MM.1S (cell line): ENCODE measurements at regions not wholly inside any gene's neighbourhood (a gene's known extent, or its start where the extent isn't known, plus 50 kb on each side); places are given as distances from the start of the nearest gene placed in this dataset.

Experiments
- DNase-seq: peaks from one replicate; pipeline ENCODE4 v3.0.0-alpha.2; 2015
- H2AFZ ChIP-seq: fragments of 300-600 bp; sonication (generic); 2 replicates; pipeline ENCODE4 v1.6.0; 2016; ENCODE audit warnings: antibody characterized with exemption, low read length
- H3F3A ChIP-seq: fragments of 300-600 bp; sonication (generic); 2 replicates; pipeline ENCODE4 v1.6.1; 2016; ENCODE audit warnings: mild to moderate bottlenecking, antibody characterized with exemption, low read length, moderate library complexity, mixed read lengths; ENCODE audit not compliant: insufficient read depth
- H3K27ac ChIP-seq: fragments of 300-600 bp; sonication (generic); 2 replicates; pipeline ENCODE4 v1.5.1; 2016; ENCODE audit warnings: mild to moderate bottlenecking, low read length
- H3K27me3 ChIP-seq: fragments of 300-600 bp; sonication (generic); replicated peaks from 2 replicates; pipeline ENCODE4 v1.6.0; 2016; ENCODE audit warnings: low read length; ENCODE audit not compliant: insufficient read depth
- H3K36me3 ChIP-seq: fragments of 300-600 bp; sonication (generic); replicated peaks from 2 replicates; pipeline ENCODE4 v1.6.1; 2016; ENCODE audit warnings: mild to moderate bottlenecking, low read length, mixed read lengths; ENCODE audit not compliant: insufficient read depth
- H3K4me1 ChIP-seq: fragments of 300-600 bp; sonication (generic); 2 replicates; pipeline ENCODE4 v1.6.1; 2016; ENCODE audit warnings: low read length, mixed read lengths
- H3K4me2 ChIP-seq: fragments of 300-600 bp; sonication (generic); 2 replicates; pipeline ENCODE4 v1.6.0; 2016; ENCODE audit warnings: low read depth, low read length
- H3K4me3 ChIP-seq: fragments of 300-600 bp; sonication (generic); 2 replicates; pipeline ENCODE4 v1.5.1; 2016; ENCODE audit warnings: low read length, mixed read lengths
- H3K79me2 ChIP-seq: fragments of 300-600 bp; sonication (generic); 2 replicates; pipeline ENCODE4 v1.6.1; 2016; ENCODE audit warnings: mixed run types, low read length, mixed read lengths
- H3K9ac ChIP-seq: fragments of 300-600 bp; sonication (generic); 2 replicates; pipeline ENCODE4 v1.6.1; 2016; ENCODE audit warnings: low read length, mixed read lengths
- H3K9me2 ChIP-seq: fragments of 300-600 bp; sonication (generic); replicated peaks from 2 replicates; pipeline ENCODE4 v1.6.1; 2016; ENCODE audit warnings: mild to moderate bottlenecking, low read length, mixed read lengths; ENCODE audit not compliant: insufficient read depth
- H3K9me3 ChIP-seq: fragments of 300-600 bp; sonication (generic); replicated peaks from 2 replicates; pipeline ENCODE4 v1.6.1; 2016; ENCODE audit warnings: mild to moderate bottlenecking, low read length, mixed read lengths; ENCODE audit not compliant: insufficient read depth
- H4K20me1 ChIP-seq: fragments of 300-600 bp; sonication (generic); 2 replicates; pipeline ENCODE4 v1.6.1; 2016; ENCODE audit warnings: mild to moderate bottlenecking, low read length, moderate library complexity, mixed read lengths; ENCODE audit not compliant: insufficient read depth
- CTCF ChIP-seq: fragments of 300-600 bp; sonication (generic); IDR thresholded peaks from 2 replicates; pipeline ENCODE4 v1.5.1; 2016; ENCODE audit warnings: antibody characterized with exemption, low read length, mixed read lengths
- EZH2 ChIP-seq: fragments of 300-600 bp; sonication (generic); optimal IDR thresholded peaks from 2 replicates; pipeline ENCODE3; 2017; ENCODE audit warnings: low read depth, mild to moderate bottlenecking, antibody characterized with exemption, low read length, mixed read lengths
- EZH2phosphoT487 ChIP-seq: fragments of 300-600 bp; sonication (generic); IDR thresholded peaks from 2 replicates; pipeline ENCODE4 v1.6.1; 2018; ENCODE audit warnings: antibody characterized with exemption, low read length

GRCh38 chr2:186138845-186139244 lies 347.2 kb upstream of the ZC3H15 start:
- TF ChIP-seq EZH2phosphoT487: no peak
- TF ChIP-seq CTCF: no peak
- TF ChIP-seq EZH2: no peak
- Histone ChIP-seq H3K36me3 (no peaks in the 10 kb centered on the region), H3K27me3 (no peaks in the 10 kb centered on the region), H3K4me2 (no peak overlapping the region), H2AFZ (no peak overlapping the region), H3K4me3 (no peak overlapping the region), H4K20me1 (no peaks in the 10 kb centered on the region), H3K79me2 (no peaks in the 10 kb centered on the region), H3K4me1 (no peaks in the 10 kb centered on the region), H3K27ac (no peak overlapping the region), H3K9me3 (no peaks in the 10 kb centered on the region), H3F3A (no peaks in the 10 kb centered on the region), H3K9me2 (no peaks in the 10 kb centered on the region), H3K9ac (no peak overlapping the region)
- no peak for DNase-seq

GRCh38 chr2:186159101-186159500 lies 327.0 kb upstream of the ZC3H15 start:
- H3K9me2 ChIP-seq: no peaks in the 10 kb centered on the region
- TF ChIP-seq EZH2 (no peak), EZH2phosphoT487 (no peak), CTCF (no peak)
- H3K4me2 ChIP-seq: no peak overlapping the region
- H3K4me1 ChIP-seq: no peaks in the 10 kb centered on the region
- no peaks in the 10 kb centered on the region for H3K27me3 ChIP-seq
- H3K4me3 ChIP-seq: no peak overlapping the region
- no peak overlapping the region for H3K27ac ChIP-seq
- no peak overlapping the region for H2AFZ ChIP-seq
- H4K20me1 ChIP-seq: no peaks in the 10 kb centered on the region
- no peaks in the 10 kb centered on the region for H3K79me2 ChIP-seq
- DNase-seq: no peak
- no peaks in the 10 kb centered on the region for H3K36me3 ChIP-seq
- no peak overlapping the region for H3K9ac ChIP-seq
- no peaks in the 10 kb centered on the region for H3F3A ChIP-seq
- H3K9me3 ChIP-seq: no peaks in the 10 kb centered on the region

- no peaks in the 10 kb centered on the region for H3K9me3 ChIP-seq
- no peaks in the 10 kb centered on the region for H3F3A ChIP-seq
These were observed 321.7 kb upstream of the ZC3H15 start for GRCh38 chr2:186164325-186164724.

More at GRCh38 chr2:186164325-186164724, 321.7 kb upstream of the ZC3H15 start:
- H3K9me2 ChIP-seq: no peaks in the 10 kb centered on the region
- no peak overlapping the region for H3K27ac ChIP-seq
- no peaks in the 10 kb centered on the region for H3K79me2 ChIP-seq
- no peak overlapping the region for H3K4me3 ChIP-seq
- DNase-seq: no peak
- no peaks in the 10 kb centered on the region for H4K20me1 ChIP-seq
- H3K27me3 ChIP-seq: no peaks in the 10 kb centered on the region
- no peaks in the 10 kb centered on the region for H3K4me1 ChIP-seq
- no peak overlapping the region for H3K9ac ChIP-seq
- no peak overlapping the region for H2AFZ ChIP-seq
- TF ChIP-seq EZH2 (no peak), EZH2phosphoT487 (no peak), CTCF (no peak)
- no peak overlapping the region for H3K4me2 ChIP-seq
- H3K36me3 ChIP-seq: no peaks in the 10 kb centered on the region
